MCF 10A (cell line): ENCODE measurements at regions not wholly inside any gene's neighbourhood (a gene's known extent, or its start where the extent isn't known, plus 50 kb on each side); places are given as distances from the start of the nearest gene placed in this dataset.

Experiments
- BruUV-seq: library from RNA; stranded (reverse); fragments of 400-500 nt; replicated peaks from 2 replicates; lab custom pipeline; 2021; lab: Mats Ljungman, UMichigan
- CTCF ChIA-PET: fragments of 300-600 bp; sonication (Branson Sonifier 250); formaldehyde crosslinking; extraction: SDS; loops from one replicate; lab custom pipeline; 2021; ENCODE audit warnings: antibody characterized with exemption, inconsistent platforms; lab: Yijun Ruan, JAX
- POLR2A ChIA-PET: fragments of 300-600, 350-650 bp; sonication (Branson Sonifier 250); formaldehyde crosslinking; extraction: SDS; loops from one replicate; lab custom pipeline; 2020; ENCODE audit warnings: antibody characterized with exemption, inconsistent platforms; lab: Yijun Ruan, JAX
- DNase-seq: peaks from one replicate; pipeline ENCODE4 v3.0.0-alpha.2; 2018; ENCODE audit not compliant: unreplicated experiment
- H3K27ac Mint-ChIP-seq: one replicate; pipeline ENCODE4 v1.8.0; 2022; ENCODE audit warnings: mild to moderate bottlenecking, low read depth, mixed read lengths; ENCODE audit not compliant: unreplicated experiment
- H3K27me3 Mint-ChIP-seq: one replicate; pipeline ENCODE4 v1.8.0; 2022; ENCODE audit warnings: mixed read lengths; ENCODE audit not compliant: insufficient read depth, unreplicated experiment
- H3K36me3 Mint-ChIP-seq: one replicate; pipeline ENCODE4 v1.8.0; 2022; ENCODE audit warnings: mild to moderate bottlenecking, moderate library complexity, mixed read lengths; ENCODE audit not compliant: insufficient read depth, unreplicated experiment
- H3K4me1 Mint-ChIP-seq: one replicate; pipeline ENCODE4 v1.8.0; 2022; ENCODE audit warnings: mixed read lengths; ENCODE audit not compliant: insufficient read depth, unreplicated experiment
- H3K4me3 Mint-ChIP-seq: one replicate; pipeline ENCODE4 v1.8.0; 2022; ENCODE audit warnings: mild to moderate bottlenecking, moderate library complexity, mixed read lengths; ENCODE audit not compliant: unreplicated experiment
- H3K9me3 Mint-ChIP-seq: one replicate; pipeline ENCODE4 v1.8.0; 2022; ENCODE audit warnings: mixed read lengths; ENCODE audit not compliant: unreplicated experiment
- CTCF ChIP-seq: fragments of 200-600 bp; IDR thresholded peaks from one replicate; pipeline ENCODE4 v1.8.0; 2022; ENCODE audit warnings: antibody characterized with exemption, mild to moderate bottlenecking; ENCODE audit not compliant: unreplicated experiment
- intact Hi-C: fragments of 100-400 bp; cut with micrococcal nuclease; formaldehyde crosslinking; loops from 2 replicates; pipeline ENCODE4 v1.14.1; 2022

DNA sequence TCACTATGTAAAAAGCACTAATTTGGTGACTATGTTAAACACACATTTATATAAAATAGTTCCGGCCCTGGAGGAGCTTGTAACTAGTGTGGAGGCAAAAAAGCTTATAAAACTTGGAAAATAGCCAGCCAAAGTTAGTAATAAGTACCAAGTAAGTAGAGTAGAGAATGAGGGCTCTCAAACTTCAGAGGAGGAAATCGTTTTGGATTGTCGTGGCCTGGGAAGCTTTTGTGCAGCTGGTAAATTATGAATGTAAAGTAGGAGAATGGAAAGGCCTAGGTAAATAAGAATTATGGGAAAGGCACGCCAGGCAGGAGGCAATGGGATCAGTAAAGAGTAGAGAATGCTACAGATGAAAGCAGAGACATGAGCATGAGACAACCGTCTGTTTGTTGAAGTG, 832.7 kb upstream of the ZNF608 start:
- CTCF ChIA-PET, result interaction anchor here (0.5 kb wide), 1 partner anchor 1618 kb away, joined by 4 read pairs; no protein-coding TSS in a partner anchor
- H3K36me3 Mint-ChIP-seq, result no peaks in the 10 kb centered on the region
- POLR2A ChIA-PET, result interaction anchor here (0.7 to 2.0 kb wide), 2 partner anchors 12 to 94 kb away, joined by 3 to 7 read pairs; no protein-coding TSS in a partner anchor
- H3K4me3 Mint-ChIP-seq, result no peak overlapping the region
- BruUV-seq, result no TSS peak
- H3K4me1 Mint-ChIP-seq, result peaks cover 20% of the 10 kb centered on the region
- no peak overlapping the region for H3K27ac Mint-ChIP-seq
- H3K9me3 Mint-ChIP-seq, result no peaks in the 10 kb centered on the region
- DNase-seq, result no peak
- intact Hi-C loops, result no loop called here
- TF ChIP-seq CTCF, result no peak
- no peaks in the 10 kb centered on the region for H3K27me3 Mint-ChIP-seq

DNA sequence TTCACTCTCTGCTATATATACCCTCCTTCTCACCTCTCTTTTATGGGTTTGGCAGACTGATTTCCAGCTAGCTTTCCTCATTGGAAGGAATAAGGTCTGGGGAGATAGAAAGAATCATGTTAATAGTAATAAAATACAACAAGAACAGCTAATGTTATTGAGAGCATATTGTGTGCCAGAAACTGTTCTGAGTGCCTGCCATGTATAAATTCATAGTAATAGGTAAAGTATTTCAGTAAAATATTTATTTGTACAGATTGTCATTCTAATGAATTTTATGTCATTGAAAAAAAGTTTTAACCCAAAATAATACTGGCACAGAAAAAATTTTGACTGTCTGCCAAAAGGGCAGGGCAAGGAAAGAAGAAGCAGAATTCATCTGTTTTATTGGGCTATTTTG, 834.9 kb upstream of the ZNF608 start:
- BruUV-seq, result no TSS peak
- DNase-seq, result no peak
- H3K36me3 Mint-ChIP-seq, result no peaks in the 10 kb centered on the region
- H3K4me3 Mint-ChIP-seq, result no peak overlapping the region
- TF ChIP-seq CTCF, result no peak
- H3K27ac Mint-ChIP-seq, result no peak overlapping the region
- H3K4me1 Mint-ChIP-seq, result peaks cover 20% of the 10 kb centered on the region
- H3K27me3 Mint-ChIP-seq, result no peaks in the 10 kb centered on the region
- CTCF ChIA-PET, result no interaction called here
- no peaks in the 10 kb centered on the region for H3K9me3 Mint-ChIP-seq
- POLR2A ChIA-PET, result interaction anchor here (0.7 to 1.3 kb wide), 4 partner anchors 16 to 622 kb away, joined by 3 to 5 read pairs (median 4); no protein-coding TSS in a partner anchor
- intact Hi-C loops, result no loop called here

- CTCF ChIA-PET, result no interaction called here
- no peak overlapping the region for H3K4me3 Mint-ChIP-seq
- H3K27ac Mint-ChIP-seq, result no peak overlapping the region
- H3K9me3 Mint-ChIP-seq, result no peaks in the 10 kb centered on the region
- intact Hi-C loops, result no loop called here
- no peaks in the 10 kb centered on the region for H3K36me3 Mint-ChIP-seq
- peak; percentile 84 for DNase-seq
- BruUV-seq, result no TSS peak
- H3K4me1 Mint-ChIP-seq, result peaks cover 20% of the 10 kb centered on the region
- no peaks in the 10 kb centered on the region for H3K27me3 Mint-ChIP-seq
- POLR2A ChIA-PET, result interaction anchor here (0.8 to 1.3 kb wide), 3 partner anchors 10 to 170 kb away, joined by 3 read pairs; no protein-coding TSS in a partner anchor
- TF ChIP-seq CTCF, result no peak
These were observed 835.9 kb upstream of the ZNF608 start for GRCh38 chr5:125582352-125582751.

- H3K27me3 Mint-ChIP-seq, result no peaks in the 10 kb centered on the region
- intact Hi-C loops, result no loop called here
- CTCF ChIA-PET, result no interaction called here
- DNase-seq, result no peak
- peaks cover 25% of the 10 kb centered on the region for H3K4me1 Mint-ChIP-seq
- no peaks in the 10 kb centered on the region for H3K9me3 Mint-ChIP-seq
- POLR2A ChIA-PET, result no interaction called here
- H3K27ac Mint-ChIP-seq, result no peak overlapping the region
- no peak for TF ChIP-seq CTCF
- H3K4me3 Mint-ChIP-seq, result no peak overlapping the region
- no TSS peak for BruUV-seq
- no peaks in the 10 kb centered on the region for H3K36me3 Mint-ChIP-seq
These were observed 837.1 kb upstream of the ZNF608 start for GRCh38 chr5:125583321-125584139.
